Neural cell (in vitro differentiated cells): ENCODE measurements at regions not wholly inside any gene's neighbourhood (a gene's known extent, or its start where the extent isn't known, plus 50 kb on each side); places are given as distances from the start of the nearest gene placed in this dataset.

Experiments used
- H2AFZ ChIP-seq: fragments of 200-600, 300-800 bp; sonication (generic), shearing (Covaris generic); 2 replicates; pipeline ENCODE4 v1.6.0; 2014; ENCODE audit warnings: low read depth, mild to moderate bottlenecking, antibody characterized with exemption, low read length, moderate library complexity
- H3F3A ChIP-seq: fragments of 200-600 bp; shearing (Covaris generic); 2 replicates; pipeline ENCODE4 v1.6.1; 2016; ENCODE audit warnings: mild to moderate bottlenecking, moderate library complexity, mixed read lengths, antibody characterized with exemption, low read length; ENCODE audit not compliant: insufficient read depth, poor library complexity, severe bottlenecking
- H3K27ac ChIP-seq: fragments of 200-600, 300-800 bp; sonication (generic), shearing (Covaris generic); 2 replicates; pipeline ENCODE4 v1.5.1; 2014; ENCODE audit warnings: mild to moderate bottlenecking, low read length, moderate library complexity
- H3K27me3 ChIP-seq: fragments of 300-800, 200-600 bp; sonication (generic), shearing (Covaris generic); 2 replicates; pipeline ENCODE4 v1.6.0; 2014; ENCODE audit warnings: mild to moderate bottlenecking, low read depth, low read length, moderate library complexity; ENCODE audit not compliant: insufficient read depth
- H3K36me3 ChIP-seq: fragments of 300-800, 200-600 bp; sonication (generic), shearing (Covaris generic); 2 replicates; pipeline ENCODE4 v1.5.1; 2014; ENCODE audit warnings: mild to moderate bottlenecking, antibody characterized with exemption, low read length, moderate library complexity; ENCODE audit not compliant: insufficient read depth
- H3K4me2 ChIP-seq: fragments of 300-800, 200-600 bp; sonication (generic), shearing (Covaris generic); 2 replicates; pipeline ENCODE4 v1.6.0; 2014; ENCODE audit warnings: mild to moderate bottlenecking, low read length
- H3K4me3 ChIP-seq: fragments of 300-800, 200-600 bp; sonication (generic), shearing (Covaris generic); 2 replicates; pipeline ENCODE4 v1.5.1; 2014; ENCODE audit warnings: mild to moderate bottlenecking, low read length, moderate library complexity
- H3K79me2 ChIP-seq: fragments of 200-600 bp; shearing (Covaris generic); replicated peaks from 2 replicates; pipeline ENCODE4 v1.6.0; 2014; ENCODE audit warnings: mild to moderate bottlenecking, low read length, moderate library complexity; ENCODE audit not compliant: insufficient read depth
- H3K9ac ChIP-seq: fragments of 300-800, 200-600 bp; sonication (generic), shearing (Covaris generic); 2 replicates; pipeline ENCODE4 v1.6.1; 2016; ENCODE audit warnings: mild to moderate bottlenecking, low read length, mixed read lengths
- H3K9me2 ChIP-seq: fragments of 200-600 bp; shearing (Covaris generic); 2 replicates; pipeline ENCODE4 v1.6.1; 2016; ENCODE audit warnings: mild to moderate bottlenecking, low read length, mixed read lengths; ENCODE audit not compliant: insufficient read depth
- H3K9me3 ChIP-seq: fragments of 200-600, 300-800 bp; sonication (generic), shearing (Covaris generic); 2 replicates; pipeline ENCODE4 v1.6.1; 2016; ENCODE audit warnings: mild to moderate bottlenecking, mixed run types, low read length, moderate library complexity, mixed read lengths
- H4K20me1 ChIP-seq: fragments of 200-600 bp; shearing (Covaris generic); 2 replicates; pipeline ENCODE4 v1.6.1; 2016; ENCODE audit warnings: mild to moderate bottlenecking, mixed run types; ENCODE audit not compliant: insufficient read depth
- EP300 ChIP-seq: fragments of 450-650 bp; conservative IDR thresholded peaks from 2 replicates; pipeline ENCODE4 v1.6.1; 2014; ENCODE audit warnings: antibody characterized with exemption, mild to moderate bottlenecking, moderate library complexity; ENCODE audit not compliant: poor library complexity, severe bottlenecking
- EZH2 ChIP-seq: fragments of 200-600, 300-800 bp; shearing (Covaris generic), sonication (generic); IDR thresholded peaks from 2 replicates; pipeline ENCODE4 v1.6.1; 2014; ENCODE audit warnings: antibody characterized with exemption, low read length, borderline replicate concordance, mild to moderate bottlenecking; ENCODE audit not compliant: insufficient read depth, poor library complexity, severe bottlenecking
- MXI1 ChIP-seq: fragments of 450-650 bp; conservative IDR thresholded peaks from 2 replicates; pipeline ENCODE4 v1.6.1; 2014; ENCODE audit warnings: antibody characterized with exemption, mild to moderate bottlenecking; ENCODE audit not compliant: poor library complexity, severe bottlenecking
- POLR2AphosphoS5 ChIP-seq: IDR thresholded peaks from 2 replicates; pipeline ENCODE4 v1.6.1; 2012
- RAD21 ChIP-seq: fragments of 450-650 bp; conservative IDR thresholded peaks from 2 replicates; pipeline ENCODE4 v1.6.1; 2014; ENCODE audit warnings: antibody characterized with exemption, mild to moderate bottlenecking, moderate library complexity
- SMC3 ChIP-seq: fragments of 450-650 bp; conservative IDR thresholded peaks from 2 replicates; pipeline ENCODE4 v1.6.1; 2014; ENCODE audit warnings: antibody characterized with exemption, mild to moderate bottlenecking, moderate library complexity; ENCODE audit not compliant: poor library complexity
- TAF1 ChIP-seq: IDR thresholded peaks from 2 replicates; pipeline ENCODE4 v1.6.1; 2012; ENCODE audit warnings: low read depth
- TF ChIP-seq, protein P1 (sequence below): IDR thresholded peaks from 2 replicates; pipeline ENCODE4 v1.6.1; 2012; ENCODE audit warnings: borderline replicate concordance
- TF ChIP-seq, protein P2 (sequence below): fragments of 450-650 bp; IDR thresholded peaks from 2 replicates; pipeline ENCODE4 v1.5.1; 2014; ENCODE audit warnings: antibody characterized with exemption, mild to moderate bottlenecking, moderate library complexity; ENCODE audit not compliant: poor library complexity, severe bottlenecking

DNA sequence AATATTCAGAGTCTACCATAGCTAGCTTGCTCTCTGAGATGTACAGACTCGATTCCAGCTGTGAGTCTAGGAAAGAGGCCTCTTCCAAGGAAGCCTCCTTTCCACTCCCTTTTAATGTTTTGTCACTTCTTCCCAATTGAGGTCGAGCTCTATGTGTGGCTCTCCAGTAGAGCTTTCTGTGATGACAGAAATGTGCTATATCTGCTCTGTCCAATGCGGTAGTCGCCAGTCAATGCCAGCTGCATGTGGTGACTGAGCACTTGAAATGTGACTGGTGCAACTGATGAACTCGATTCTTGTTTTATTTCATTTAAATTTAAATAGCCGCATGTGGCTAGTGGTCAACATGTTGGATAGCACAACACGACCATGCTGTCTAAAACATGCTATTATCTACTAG lies 387.0 kb upstream of the NRP1 start:
- Histone ChIP-seq H3K9me3 (no peaks in the 10 kb centered on the region), H3K36me3 (no peaks in the 10 kb centered on the region), H3K9me2 (no peaks in the 10 kb centered on the region), H3F3A (no peaks in the 10 kb centered on the region), H3K79me2 (no peaks in the 10 kb centered on the region), H4K20me1 (no peaks in the 10 kb centered on the region), H3K27me3 (no peaks in the 10 kb centered on the region), H3K9ac (no peak overlapping the region), H3K4me3 (no peak overlapping the region), H3K27ac (no peak overlapping the region), H2AFZ (no peak overlapping the region), H3K4me2 (no peak overlapping the region)
- TF ChIP-seq SMC3 (no peak), EZH2 (no peak), MXI1 (no peak), EP300 (no peak), RAD21 (no peak), POLR2AphosphoS5 (no peak), TAF1 (no peak)
- TF ChIP-seq, protein P1, sequence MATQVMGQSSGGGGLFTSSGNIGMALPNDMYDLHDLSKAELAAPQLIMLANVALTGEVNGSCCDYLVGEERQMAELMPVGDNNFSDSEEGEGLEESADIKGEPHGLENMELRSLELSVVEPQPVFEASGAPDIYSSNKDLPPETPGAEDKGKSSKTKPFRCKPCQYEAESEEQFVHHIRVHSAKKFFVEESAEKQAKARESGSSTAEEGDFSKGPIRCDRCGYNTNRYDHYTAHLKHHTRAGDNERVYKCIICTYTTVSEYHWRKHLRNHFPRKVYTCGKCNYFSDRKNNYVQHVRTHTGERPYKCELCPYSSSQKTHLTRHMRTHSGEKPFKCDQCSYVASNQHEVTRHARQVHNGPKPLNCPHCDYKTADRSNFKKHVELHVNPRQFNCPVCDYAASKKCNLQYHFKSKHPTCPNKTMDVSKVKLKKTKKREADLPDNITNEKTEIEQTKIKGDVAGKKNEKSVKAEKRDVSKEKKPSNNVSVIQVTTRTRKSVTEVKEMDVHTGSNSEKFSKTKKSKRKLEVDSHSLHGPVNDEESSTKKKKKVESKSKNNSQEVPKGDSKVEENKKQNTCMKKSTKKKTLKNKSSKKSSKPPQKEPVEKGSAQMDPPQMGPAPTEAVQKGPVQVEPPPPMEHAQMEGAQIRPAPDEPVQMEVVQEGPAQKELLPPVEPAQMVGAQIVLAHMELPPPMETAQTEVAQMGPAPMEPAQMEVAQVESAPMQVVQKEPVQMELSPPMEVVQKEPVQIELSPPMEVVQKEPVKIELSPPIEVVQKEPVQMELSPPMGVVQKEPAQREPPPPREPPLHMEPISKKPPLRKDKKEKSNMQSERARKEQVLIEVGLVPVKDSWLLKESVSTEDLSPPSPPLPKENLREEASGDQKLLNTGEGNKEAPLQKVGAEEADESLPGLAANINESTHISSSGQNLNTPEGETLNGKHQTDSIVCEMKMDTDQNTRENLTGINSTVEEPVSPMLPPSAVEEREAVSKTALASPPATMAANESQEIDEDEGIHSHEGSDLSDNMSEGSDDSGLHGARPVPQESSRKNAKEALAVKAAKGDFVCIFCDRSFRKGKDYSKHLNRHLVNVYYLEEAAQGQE: no peak
- TF ChIP-seq, protein P2, sequence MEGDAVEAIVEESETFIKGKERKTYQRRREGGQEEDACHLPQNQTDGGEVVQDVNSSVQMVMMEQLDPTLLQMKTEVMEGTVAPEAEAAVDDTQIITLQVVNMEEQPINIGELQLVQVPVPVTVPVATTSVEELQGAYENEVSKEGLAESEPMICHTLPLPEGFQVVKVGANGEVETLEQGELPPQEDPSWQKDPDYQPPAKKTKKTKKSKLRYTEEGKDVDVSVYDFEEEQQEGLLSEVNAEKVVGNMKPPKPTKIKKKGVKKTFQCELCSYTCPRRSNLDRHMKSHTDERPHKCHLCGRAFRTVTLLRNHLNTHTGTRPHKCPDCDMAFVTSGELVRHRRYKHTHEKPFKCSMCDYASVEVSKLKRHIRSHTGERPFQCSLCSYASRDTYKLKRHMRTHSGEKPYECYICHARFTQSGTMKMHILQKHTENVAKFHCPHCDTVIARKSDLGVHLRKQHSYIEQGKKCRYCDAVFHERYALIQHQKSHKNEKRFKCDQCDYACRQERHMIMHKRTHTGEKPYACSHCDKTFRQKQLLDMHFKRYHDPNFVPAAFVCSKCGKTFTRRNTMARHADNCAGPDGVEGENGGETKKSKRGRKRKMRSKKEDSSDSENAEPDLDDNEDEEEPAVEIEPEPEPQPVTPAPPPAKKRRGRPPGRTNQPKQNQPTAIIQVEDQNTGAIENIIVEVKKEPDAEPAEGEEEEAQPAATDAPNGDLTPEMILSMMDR: no peak

DNA sequence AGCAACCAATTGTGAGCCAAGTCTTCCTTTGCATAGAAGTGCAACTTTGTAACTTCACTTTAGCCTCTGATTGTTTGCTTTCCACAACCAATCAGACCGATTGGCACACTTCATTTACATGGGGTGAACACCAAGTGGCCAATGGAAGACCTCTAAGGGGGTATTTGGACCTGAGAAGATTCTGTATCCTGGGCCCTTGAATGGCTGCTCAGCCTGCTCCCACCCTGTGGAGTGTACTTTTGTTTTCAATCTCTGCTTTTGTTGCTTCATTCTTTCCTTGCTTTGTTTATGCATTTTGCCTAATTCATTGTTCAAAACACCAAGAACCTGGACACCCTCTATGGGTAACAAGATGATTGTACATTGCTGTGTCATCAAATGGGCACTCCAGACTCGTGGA lies 385.7 kb upstream of the NRP1 start:
- Histone ChIP-seq H3K4me3 (no peak overlapping the region), H3F3A (no peaks in the 10 kb centered on the region), H3K9me2 (no peaks in the 10 kb centered on the region), H3K4me2 (no peak overlapping the region), H3K9me3 (no peaks in the 10 kb centered on the region), H3K27ac (no peak overlapping the region), H3K36me3 (no peaks in the 10 kb centered on the region), H3K9ac (no peak overlapping the region), H3K79me2 (no peaks in the 10 kb centered on the region), H2AFZ (no peak overlapping the region), H4K20me1 (no peaks in the 10 kb centered on the region), H3K27me3 (no peaks in the 10 kb centered on the region)
- no peak for TF ChIP-seq SMC3
- no peak for TF ChIP-seq EP300
- TF ChIP-seq EZH2: no peak
- no peak for TF ChIP-seq MXI1
- TF ChIP-seq, protein P1: no peak
- no peak for TF ChIP-seq TAF1
- TF ChIP-seq, protein P2: no peak
- TF ChIP-seq RAD21: no peak
- no peak for TF ChIP-seq POLR2AphosphoS5
